ENCODE measurements at regions not wholly inside any gene's neighbourhood (a gene's known extent, or its start where the extent isn't known, plus 50 kb on each side); places are given as distances from the start of the nearest gene placed in this dataset.
"Not testable (repeated sequence)": the region's sequence is repeated elsewhere in the genome, so short reads cannot be mapped to it uniquely, and the experiment has no call there.

GRCh38 chr1:184181044-184181443, 129.5 kb downstream of the TSEN15 start:
- FAIRE-seq = no peak
- no peak for TF ChIP-seq CTCF (IDR thresholded peaks at IDR 0.05; ENCODE audit: insufficient read depth, missing control alignments)
- no peak for DNase-seq (ENCODE audit: insufficient read length, low spot score)

- DNase-seq (ENCODE audit: insufficient read length, low spot score) (no peak), FAIRE-seq (no peak)
- no peak for TF ChIP-seq CTCF (IDR thresholded peaks at IDR 0.05; ENCODE audit: insufficient read depth, missing control alignments)
Measured at GRCh38 chr1:184183919-184184318, 132.4 kb downstream of the TSEN15 start.

GRCh38 chr1:184184614-184185013, 133.1 kb downstream of the TSEN15 start:
- not testable (repeated sequence) for DNase-seq (ENCODE audit: insufficient read length, low spot score); FAIRE-seq

GRCh38 chr1:184185347-184185746, 133.8 kb downstream of the TSEN15 start:
- TF ChIP-seq CTCF (IDR thresholded peaks at IDR 0.05; ENCODE audit: insufficient read depth, missing control alignments) = no peak
- DNase-seq (ENCODE audit: insufficient read length, low spot score) (no peak), FAIRE-seq (no peak)

- FAIRE-seq (no peak), DNase-seq (ENCODE audit: insufficient read length, low spot score) (no peak)
- no peak for TF ChIP-seq CTCF (IDR thresholded peaks at IDR 0.05; ENCODE audit: insufficient read depth, missing control alignments)
Measured at GRCh38 chr1:184186167-184186566, 134.6 kb downstream of the TSEN15 start.

GRCh38 chr1:184187097-184187496, 135.6 kb downstream of the TSEN15 start:
- DNase-seq (ENCODE audit: insufficient read length, low spot score) (no peak), FAIRE-seq (no peak)
- TF ChIP-seq CTCF (IDR thresholded peaks at IDR 0.05; ENCODE audit: insufficient read depth, missing control alignments) = no peak

GRCh38 chr1:184188037-184188436, 136.5 kb downstream of the TSEN15 start:
- no peak for FAIRE-seq
- no peak for TF ChIP-seq CTCF (IDR thresholded peaks at IDR 0.05; ENCODE audit: insufficient read depth, missing control alignments)
- DNase-seq (ENCODE audit: insufficient read length, low spot score) = no peak

- no peak for FAIRE-seq
- no peak for TF ChIP-seq CTCF (IDR thresholded peaks at IDR 0.05; ENCODE audit: insufficient read depth, missing control alignments)
- DNase-seq (ENCODE audit: insufficient read length, low spot score) = no peak
Measured at GRCh38 chr1:184189361-184189760, 137.8 kb downstream of the TSEN15 start.
